Activated CD4-positive, alpha-beta T cell treated with anti-CD3 and anti-CD28 coated beads, Interleukin-2, amount 50 U/mL, for 48 hours (primary cell): ENCODE measurements at regions not wholly inside any gene's neighbourhood (a gene's known extent, or its start where the extent isn't known, plus 50 kb on each side); places are given as distances from the start of the nearest gene placed in this dataset.
"Not testable (repeated sequence)": the region's sequence is repeated elsewhere in the genome, so short reads cannot be mapped to it uniquely, and the experiment has no call there.

Source experiments
- DNase-seq, 2 experiments: peaks; one replicate each; pipeline ENCODE4 v3.0.0-alpha.2; 2020

- no peak for DNase-seq
Measured at GRCh38 chr9:87383344-87384150, 114.1 kb upstream of the DAPK1 start.

GRCh38 chr9:87386490-87387025, 111.1 kb upstream of the DAPK1 start:
- no peak for DNase-seq

- DNase-seq: no peak
Measured at GRCh38 chr9:87387351-87388011, 110.2 kb upstream of the DAPK1 start.

- DNase-seq: not testable (repeated sequence)
Measured at GRCh38 chr9:87388708-87389107, 109.0 kb upstream of the DAPK1 start.

GRCh38 chr9:87389936-87390335, 107.7 kb upstream of the DAPK1 start:
- no peak for DNase-seq

- DNase-seq: no peak
Measured at GRCh38 chr9:87390361-87390760, 107.3 kb upstream of the DAPK1 start.

GRCh38 chr9:87392086-87392485, 105.6 kb upstream of the DAPK1 start:
- DNase-seq: no peak

- no peak for DNase-seq
Measured at GRCh38 chr9:87393706-87394230, 103.9 kb upstream of the DAPK1 start.

GRCh38 chr9:87395804-87396479, 101.7 kb upstream of the DAPK1 start:
- DNase-seq: no peak

GRCh38 chr9:87401681-87402080, 96.0 kb upstream of the DAPK1 start:
- DNase-seq: no peak

- no peak for DNase-seq
Measured at GRCh38 chr9:87402537-87402936, 95.1 kb upstream of the DAPK1 start.

GRCh38 chr9:87405677-87406542, 91.8 kb upstream of the DAPK1 start:
- DNase-seq: no peak

GRCh38 chr9:87406543-87407166, 91.0 kb upstream of the DAPK1 start:
- DNase-seq: no peak

GRCh38 chr9:87410047-87411005, 87.3 kb upstream of the DAPK1 start:
- DNase-seq: not testable (repeated sequence)

GRCh38 chr9:87420884-87421283, 76.8 kb upstream of the DAPK1 start:
- DNase-seq: no peak

GRCh38 chr9:87421734-87422133, 75.9 kb upstream of the DAPK1 start:
- DNase-seq: no peak

GRCh38 chr9:87422999-87423398, 74.7 kb upstream of the DAPK1 start:
- no peak for DNase-seq

GRCh38 chr9:87423885-87424284, 73.8 kb upstream of the DAPK1 start:
- DNase-seq: not testable (repeated sequence)

GRCh38 chr9:87425202-87425601, 72.5 kb upstream of the DAPK1 start:
- DNase-seq: no peak

- no peak for DNase-seq
Measured at GRCh38 chr9:87427851-87428506, 69.7 kb upstream of the DAPK1 start.
